ENCODE measurements at regions not wholly inside any gene's neighbourhood (a gene's known extent, or its start where the extent isn't known, plus 50 kb on each side); places are given as distances from the start of the nearest gene placed in this dataset.

- TF ChIP-seq, protein P1, sequence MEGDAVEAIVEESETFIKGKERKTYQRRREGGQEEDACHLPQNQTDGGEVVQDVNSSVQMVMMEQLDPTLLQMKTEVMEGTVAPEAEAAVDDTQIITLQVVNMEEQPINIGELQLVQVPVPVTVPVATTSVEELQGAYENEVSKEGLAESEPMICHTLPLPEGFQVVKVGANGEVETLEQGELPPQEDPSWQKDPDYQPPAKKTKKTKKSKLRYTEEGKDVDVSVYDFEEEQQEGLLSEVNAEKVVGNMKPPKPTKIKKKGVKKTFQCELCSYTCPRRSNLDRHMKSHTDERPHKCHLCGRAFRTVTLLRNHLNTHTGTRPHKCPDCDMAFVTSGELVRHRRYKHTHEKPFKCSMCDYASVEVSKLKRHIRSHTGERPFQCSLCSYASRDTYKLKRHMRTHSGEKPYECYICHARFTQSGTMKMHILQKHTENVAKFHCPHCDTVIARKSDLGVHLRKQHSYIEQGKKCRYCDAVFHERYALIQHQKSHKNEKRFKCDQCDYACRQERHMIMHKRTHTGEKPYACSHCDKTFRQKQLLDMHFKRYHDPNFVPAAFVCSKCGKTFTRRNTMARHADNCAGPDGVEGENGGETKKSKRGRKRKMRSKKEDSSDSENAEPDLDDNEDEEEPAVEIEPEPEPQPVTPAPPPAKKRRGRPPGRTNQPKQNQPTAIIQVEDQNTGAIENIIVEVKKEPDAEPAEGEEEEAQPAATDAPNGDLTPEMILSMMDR (conservative IDR thresholded peaks at IDR 0.05; ENCODE audit: control insufficient read depth, insufficient read depth, low read depth, low read length): no peak
- DNase-seq (ENCODE audit: low read depth): peak; percentile 64
- H3K4me3 ChIP-seq (ENCODE audit: control insufficient read depth, low read depth, low read length): no peak overlapping the region
These were observed 232.3 kb upstream of the TRPM3 start for GRCh38 chr9:71353720-71354119.

GRCh38 chr9:71352837-71353236 is 231.4 kb upstream of the TRPM3 start:
- no peak for DNase-seq (ENCODE audit: low read depth)
- H3K4me3 ChIP-seq (ENCODE audit: control insufficient read depth, low read depth, low read length): no peak overlapping the region
- TF ChIP-seq, protein P1 (conservative IDR thresholded peaks at IDR 0.05; ENCODE audit: control insufficient read depth, insufficient read depth, low read depth, low read length): no peak

DNA sequence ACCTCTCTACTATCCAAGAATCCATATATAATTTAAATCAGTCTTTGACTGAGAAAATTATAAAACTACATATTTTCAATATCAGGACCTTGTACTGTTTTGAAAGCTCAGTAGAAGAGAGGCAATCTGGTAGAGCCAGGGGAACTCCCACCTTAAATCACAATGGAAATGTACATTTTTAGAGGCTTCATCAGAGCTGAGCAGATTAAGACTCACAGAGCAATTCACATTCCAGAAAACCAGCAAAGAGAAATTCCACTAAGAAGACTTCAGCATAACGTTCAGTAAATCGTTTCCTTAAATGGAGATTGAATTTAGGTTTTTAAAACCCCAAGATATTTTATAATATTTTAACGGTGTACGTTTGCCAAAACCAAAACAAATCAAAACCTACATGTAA is 227.8 kb upstream of the TRPM3 start:
- no peak overlapping the region for H3K4me3 ChIP-seq (ENCODE audit: control insufficient read depth, low read depth, low read length)
- peak; percentile 44 for DNase-seq (ENCODE audit: low read depth)
- TF ChIP-seq, protein P1 (conservative IDR thresholded peaks at IDR 0.05; ENCODE audit: control insufficient read depth, insufficient read depth, low read depth, low read length): no peak

DNA sequence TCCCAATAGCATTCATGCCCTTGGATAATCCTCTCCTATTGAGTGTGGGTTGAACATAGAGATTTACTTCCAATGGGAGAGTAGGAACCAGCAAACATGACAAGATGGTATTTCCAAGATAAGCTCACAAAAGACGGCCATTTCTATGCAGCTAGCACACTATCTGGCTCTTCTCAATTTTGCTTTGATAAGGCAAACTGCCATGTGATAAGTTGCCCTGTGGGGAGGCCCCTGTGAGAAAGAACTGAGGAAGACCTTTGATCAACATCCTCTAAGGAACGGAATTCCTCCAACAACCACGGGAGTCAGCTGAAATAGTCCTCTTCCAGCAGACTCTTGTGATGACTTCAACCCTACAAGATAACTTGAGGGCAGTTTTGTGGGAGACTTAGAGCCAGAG is 211.9 kb upstream of the TRPM3 start:
- DNase-seq (ENCODE audit: low read depth): no peak
- no peak overlapping the region for H3K4me3 ChIP-seq (ENCODE audit: control insufficient read depth, low read depth, low read length)
- TF ChIP-seq, protein P1 (conservative IDR thresholded peaks at IDR 0.05; ENCODE audit: control insufficient read depth, insufficient read depth, low read depth, low read length): no peak

- TF ChIP-seq, protein P1 (conservative IDR thresholded peaks at IDR 0.05; ENCODE audit: control insufficient read depth, insufficient read depth, low read depth, low read length): no peak
- DNase-seq (ENCODE audit: low read depth): no peak
- no peak overlapping the region for H3K4me3 ChIP-seq (ENCODE audit: control insufficient read depth, low read depth, low read length)
These were observed 210.2 kb upstream of the TRPM3 start for GRCh38 chr9:71331603-71332002.

DNA sequence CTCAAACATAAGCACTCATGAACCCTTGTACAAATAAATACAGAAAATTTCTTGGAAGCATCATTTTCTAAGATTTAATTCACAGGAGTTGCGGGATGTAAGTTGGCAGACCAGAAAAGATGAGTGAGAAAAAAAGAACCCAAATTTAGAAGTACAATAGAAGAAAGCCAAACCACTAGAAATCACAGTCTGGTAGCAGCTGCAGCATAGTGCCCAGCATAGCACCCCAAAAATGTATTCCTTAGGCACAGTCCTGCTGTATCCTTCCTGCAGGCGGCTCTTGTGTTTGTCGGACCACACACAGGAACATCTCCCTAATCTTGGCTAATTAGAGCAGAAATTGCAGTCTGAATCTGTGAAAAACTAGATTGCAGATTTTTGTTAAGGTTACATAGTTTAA is 208.5 kb upstream of the TRPM3 start:
- DNase-seq (ENCODE audit: low read depth): no peak
- no peak overlapping the region for H3K4me3 ChIP-seq (ENCODE audit: control insufficient read depth, low read depth, low read length)
- TF ChIP-seq, protein P1 (conservative IDR thresholded peaks at IDR 0.05; ENCODE audit: control insufficient read depth, insufficient read depth, low read depth, low read length): no peak

DNA sequence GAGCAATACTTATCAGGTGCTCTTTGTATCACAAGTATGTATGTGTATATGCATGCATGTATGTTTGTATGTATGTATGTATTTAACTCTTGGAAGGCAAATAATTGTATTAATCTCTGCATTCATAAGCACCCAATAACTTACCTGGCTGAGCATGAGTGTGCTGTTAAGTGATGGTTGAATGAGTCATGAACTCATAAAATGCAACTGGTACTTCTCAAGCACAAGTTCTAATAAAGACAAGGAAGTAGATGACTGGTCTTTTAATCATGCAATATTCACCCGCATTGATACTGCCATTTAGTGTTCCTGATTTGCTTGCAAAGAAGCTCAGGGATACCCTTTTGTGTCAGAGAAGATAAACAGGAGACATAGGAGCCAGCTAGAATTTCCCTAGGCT is 204.9 kb upstream of the TRPM3 start:
- H3K4me3 ChIP-seq (ENCODE audit: control insufficient read depth, low read depth, low read length): no peak overlapping the region
- TF ChIP-seq, protein P1 (conservative IDR thresholded peaks at IDR 0.05; ENCODE audit: control insufficient read depth, insufficient read depth, low read depth, low read length): no peak
- DNase-seq (ENCODE audit: low read depth): no peak
